ENCODE measurements at regions not wholly inside any gene's neighbourhood (a gene's known extent, or its start where the extent isn't known, plus 50 kb on each side); places are given as distances from the start of the nearest gene placed in this dataset.

DNA sequence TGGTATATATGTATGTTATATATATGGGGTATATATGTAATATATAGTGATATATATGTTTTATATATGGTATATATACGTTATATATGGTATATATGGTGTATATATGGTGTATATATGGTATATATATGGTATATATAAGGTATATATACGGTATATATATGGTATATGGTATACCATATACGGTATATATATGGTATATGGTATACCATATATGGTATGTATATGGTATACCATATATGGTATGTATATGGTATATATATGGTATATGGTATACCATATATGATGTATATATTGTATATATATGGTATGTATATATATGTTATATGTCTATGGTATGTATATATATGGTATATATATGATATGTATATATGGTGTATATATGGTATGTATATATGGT lies 447.7 kb upstream of the USP24 start:
- no peaks in the 10 kb centered on the region for H3K36me3 ChIP-seq (ENCODE audit: insufficient read depth, insufficient read length, low read length)
- no peak overlapping the region for H3K9ac ChIP-seq (ENCODE audit: insufficient read length, low read depth)
- no peak for TF ChIP-seq SUZ12 (IDR thresholded peaks at IDR 0.05; ENCODE audit: extremely low read depth, insufficient read depth, insufficient read length)
- no peak for TF ChIP-seq ZNF274 (IDR thresholded peaks at IDR 0.05; ENCODE audit: low read depth, low read length)
- no peak overlapping the region for H3K4me3 ChIP-seq (ENCODE audit: insufficient read length, low read depth)
- H3K9me3 ChIP-seq (ENCODE audit: insufficient read depth, low read length), result peaks cover 41% of the 10 kb centered on the region
- DNase-seq (ENCODE audit: low read depth, low spot score), result no peak
- H3K4me1 ChIP-seq (ENCODE audit: insufficient read depth, insufficient read length), result peaks cover 2% of the 10 kb centered on the region
- H3K27me3 ChIP-seq (ENCODE audit: insufficient read depth, insufficient read length), result no peaks in the 10 kb centered on the region

- Histone ChIP-seq H3K9me3 (ENCODE audit: insufficient read depth, low read length) (peaks cover 21% of the 10 kb centered on the region), H3K27me3 (ENCODE audit: insufficient read depth, insufficient read length) (no peaks in the 10 kb centered on the region), H3K4me1 (ENCODE audit: insufficient read depth, insufficient read length) (peaks cover 4% of the 10 kb centered on the region), H3K36me3 (ENCODE audit: insufficient read depth, insufficient read length, low read length) (no peaks in the 10 kb centered on the region), H3K9ac (ENCODE audit: insufficient read length, low read depth) (no peak overlapping the region), H3K4me3 (ENCODE audit: insufficient read length, low read depth) (no peak overlapping the region)
- DNase-seq (ENCODE audit: low read depth, low spot score), result no peak
- TF ChIP-seq YY1 (IDR thresholded peaks at IDR 0.05; ENCODE audit: insufficient read depth, insufficient read length) (no peak), ZNF274 (IDR thresholded peaks at IDR 0.05; ENCODE audit: low read depth, low read length) (no peak), SUZ12 (IDR thresholded peaks at IDR 0.05; ENCODE audit: extremely low read depth, insufficient read depth, insufficient read length) (no peak)
Observed at GRCh38 chr1:55658917-55659316, 443.8 kb upstream of the USP24 start.

- Histone ChIP-seq H3K36me3 (ENCODE audit: insufficient read depth, insufficient read length, low read length) (no peaks in the 10 kb centered on the region), H3K9me3 (ENCODE audit: insufficient read depth, low read length) (no peaks in the 10 kb centered on the region), H3K9ac (ENCODE audit: insufficient read length, low read depth) (no peak overlapping the region), H3K4me1 (ENCODE audit: insufficient read depth, insufficient read length) (peaks cover 4% of the 10 kb centered on the region), H3K4me3 (ENCODE audit: insufficient read length, low read depth) (no peak overlapping the region), H3K27me3 (ENCODE audit: insufficient read depth, insufficient read length) (no peaks in the 10 kb centered on the region)
- DNase-seq (ENCODE audit: low read depth, low spot score), result no peak
- TF ChIP-seq ZNF274 (IDR thresholded peaks at IDR 0.05; ENCODE audit: low read depth, low read length) (no peak), SUZ12 (IDR thresholded peaks at IDR 0.05; ENCODE audit: extremely low read depth, insufficient read depth, insufficient read length) (no peak), YY1 (IDR thresholded peaks at IDR 0.05; ENCODE audit: insufficient read depth, insufficient read length) (no peak)
Observed at GRCh38 chr1:55654750-55655149, 439.6 kb upstream of the USP24 start.

- peaks cover 4% of the 10 kb centered on the region for H3K4me1 ChIP-seq (ENCODE audit: insufficient read depth, insufficient read length)
- no peaks in the 10 kb centered on the region for H3K36me3 ChIP-seq (ENCODE audit: insufficient read depth, insufficient read length, low read length)
- TF ChIP-seq SUZ12 (IDR thresholded peaks at IDR 0.05; ENCODE audit: extremely low read depth, insufficient read depth, insufficient read length) (no peak), YY1 (IDR thresholded peaks at IDR 0.05; ENCODE audit: insufficient read depth, insufficient read length) (no peak), ZNF274 (IDR thresholded peaks at IDR 0.05; ENCODE audit: low read depth, low read length) (no peak)
- DNase-seq (ENCODE audit: low read depth, low spot score), result no peak
- H3K9me3 ChIP-seq (ENCODE audit: insufficient read depth, low read length), result no peaks in the 10 kb centered on the region
- no peak overlapping the region for H3K9ac ChIP-seq (ENCODE audit: insufficient read length, low read depth)
- H3K4me3 ChIP-seq (ENCODE audit: insufficient read length, low read depth), result no peak overlapping the region
- H3K27me3 ChIP-seq (ENCODE audit: insufficient read depth, insufficient read length), result no peaks in the 10 kb centered on the region
Observed at GRCh38 chr1:55654171-55654570, 439.0 kb upstream of the USP24 start.

DNA sequence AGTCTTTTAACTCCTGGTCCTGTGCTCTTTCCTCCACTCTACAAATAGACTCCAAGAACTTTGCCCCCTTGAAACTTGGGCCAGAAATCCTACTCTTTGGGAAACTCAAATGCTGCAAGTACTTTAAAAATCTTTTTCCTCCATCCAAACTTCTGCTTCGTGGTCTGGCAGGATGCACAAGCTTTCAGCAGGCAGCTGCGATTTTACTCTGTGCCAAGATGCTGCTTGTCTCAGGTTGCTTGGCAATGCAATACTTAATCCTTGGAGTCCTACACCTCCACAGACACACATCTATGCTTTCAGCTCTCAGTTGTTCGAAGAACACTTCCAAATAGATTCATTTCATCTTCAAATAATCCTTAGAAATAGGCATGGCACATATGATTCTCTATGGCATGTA lies 435.3 kb upstream of the USP24 start:
- TF ChIP-seq SUZ12 (IDR thresholded peaks at IDR 0.05; ENCODE audit: extremely low read depth, insufficient read depth, insufficient read length) (no peak), YY1 (IDR thresholded peaks at IDR 0.05; ENCODE audit: insufficient read depth, insufficient read length) (no peak), ZNF274 (IDR thresholded peaks at IDR 0.05; ENCODE audit: low read depth, low read length) (no peak)
- DNase-seq (ENCODE audit: low read depth, low spot score), result no peak
- H3K4me1 ChIP-seq (ENCODE audit: insufficient read depth, insufficient read length), result no peaks in the 10 kb centered on the region
- H3K4me3 ChIP-seq (ENCODE audit: insufficient read length, low read depth), result no peak overlapping the region
- H3K36me3 ChIP-seq (ENCODE audit: insufficient read depth, insufficient read length, low read length), result no peaks in the 10 kb centered on the region
- no peaks in the 10 kb centered on the region for H3K9me3 ChIP-seq (ENCODE audit: insufficient read depth, low read length)
- no peaks in the 10 kb centered on the region for H3K27me3 ChIP-seq (ENCODE audit: insufficient read depth, insufficient read length)
- H3K9ac ChIP-seq (ENCODE audit: insufficient read length, low read depth), result no peak overlapping the region

GRCh38 chr1:55646181-55646580 lies 431.0 kb upstream of the USP24 start:
- Histone ChIP-seq H3K27me3 (ENCODE audit: insufficient read depth, insufficient read length) (no peaks in the 10 kb centered on the region), H3K9me3 (ENCODE audit: insufficient read depth, low read length) (no peaks in the 10 kb centered on the region), H3K36me3 (ENCODE audit: insufficient read depth, insufficient read length, low read length) (no peaks in the 10 kb centered on the region), H3K9ac (ENCODE audit: insufficient read length, low read depth) (no peak overlapping the region), H3K4me1 (ENCODE audit: insufficient read depth, insufficient read length) (no peaks in the 10 kb centered on the region), H3K4me3 (ENCODE audit: insufficient read length, low read depth) (no peak overlapping the region)
- no peak for DNase-seq (ENCODE audit: low read depth, low spot score)
- TF ChIP-seq ZNF274 (IDR thresholded peaks at IDR 0.05; ENCODE audit: low read depth, low read length) (no peak), SUZ12 (IDR thresholded peaks at IDR 0.05; ENCODE audit: extremely low read depth, insufficient read depth, insufficient read length) (no peak), YY1 (IDR thresholded peaks at IDR 0.05; ENCODE audit: insufficient read depth, insufficient read length) (no peak)

DNA sequence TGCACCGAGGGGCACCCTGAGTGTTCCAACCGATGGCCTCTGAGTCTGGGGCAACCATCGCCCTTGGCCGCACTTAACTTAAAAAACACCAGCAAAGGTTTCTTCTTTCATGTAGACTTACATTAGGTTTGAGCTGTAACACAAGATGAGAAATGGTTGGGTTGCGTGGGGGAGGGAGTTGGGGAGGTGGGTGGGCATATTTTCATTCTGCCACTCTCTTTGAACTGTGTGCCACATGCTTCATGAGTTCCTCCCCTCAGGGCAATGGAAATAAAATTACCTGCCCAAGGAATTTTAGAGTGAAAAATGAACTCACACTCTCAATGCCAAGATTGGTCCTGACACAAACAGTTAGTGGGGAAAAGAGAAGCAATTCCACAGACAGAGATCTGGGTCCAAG lies 430.1 kb upstream of the USP24 start:
- H3K4me1 ChIP-seq (ENCODE audit: insufficient read depth, insufficient read length), result no peaks in the 10 kb centered on the region
- no peaks in the 10 kb centered on the region for H3K36me3 ChIP-seq (ENCODE audit: insufficient read depth, insufficient read length, low read length)
- no peaks in the 10 kb centered on the region for H3K9me3 ChIP-seq (ENCODE audit: insufficient read depth, low read length)
- no peak for TF ChIP-seq ZNF274 (IDR thresholded peaks at IDR 0.05; ENCODE audit: low read depth, low read length)
- TF ChIP-seq YY1 (IDR thresholded peaks at IDR 0.05; ENCODE audit: insufficient read depth, insufficient read length), result no peak
- TF ChIP-seq SUZ12 (IDR thresholded peaks at IDR 0.05; ENCODE audit: extremely low read depth, insufficient read depth, insufficient read length), result no peak
- no peak overlapping the region for H3K4me3 ChIP-seq (ENCODE audit: insufficient read length, low read depth)
- no peak for DNase-seq (ENCODE audit: low read depth, low spot score)
- no peak overlapping the region for H3K9ac ChIP-seq (ENCODE audit: insufficient read length, low read depth)
- H3K27me3 ChIP-seq (ENCODE audit: insufficient read depth, insufficient read length), result no peaks in the 10 kb centered on the region

DNA sequence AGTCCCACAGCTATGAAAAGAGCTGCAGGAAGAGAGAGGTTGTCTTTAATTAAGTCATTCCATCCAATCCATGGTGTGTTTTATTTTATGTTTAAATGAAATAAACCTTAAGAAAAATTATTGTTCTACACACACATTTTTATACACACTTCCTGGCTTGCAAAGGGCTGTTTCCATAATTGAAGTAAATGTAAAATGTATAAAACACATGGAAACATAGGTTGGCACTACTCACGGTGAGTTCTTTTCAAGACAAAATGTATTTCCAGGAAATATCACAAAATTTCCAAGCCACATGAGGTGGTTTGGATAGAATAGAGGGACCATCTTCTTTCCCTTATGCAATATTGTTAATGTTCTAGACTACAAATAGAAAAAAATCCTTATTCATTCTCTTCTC lies 426.8 kb upstream of the USP24 start:
- no peak for DNase-seq (ENCODE audit: low read depth, low spot score)
- no peak overlapping the region for H3K9ac ChIP-seq (ENCODE audit: insufficient read length, low read depth)
- no peak overlapping the region for H3K4me3 ChIP-seq (ENCODE audit: insufficient read length, low read depth)
- H3K36me3 ChIP-seq (ENCODE audit: insufficient read depth, insufficient read length, low read length), result no peaks in the 10 kb centered on the region
- TF ChIP-seq SUZ12 (IDR thresholded peaks at IDR 0.05; ENCODE audit: extremely low read depth, insufficient read depth, insufficient read length) (no peak), YY1 (IDR thresholded peaks at IDR 0.05; ENCODE audit: insufficient read depth, insufficient read length) (no peak), ZNF274 (IDR thresholded peaks at IDR 0.05; ENCODE audit: low read depth, low read length) (no peak)
- H3K27me3 ChIP-seq (ENCODE audit: insufficient read depth, insufficient read length), result no peaks in the 10 kb centered on the region
- H3K4me1 ChIP-seq (ENCODE audit: insufficient read depth, insufficient read length), result no peaks in the 10 kb centered on the region
- H3K9me3 ChIP-seq (ENCODE audit: insufficient read depth, low read length), result no peaks in the 10 kb centered on the region

Measured in NT2/D1 (cell line).